GM23338 (cell line): ENCODE measurements at regions not wholly inside any gene's neighbourhood (a gene's known extent, or its start where the extent isn't known, plus 50 kb on each side); places are given as distances from the start of the nearest gene placed in this dataset.

Source experiments
- ATAC-seq: fragments of 200-7000 bp; cut with Tn5 transposase; 3 replicates; pipeline ENCODE4 v1.9.1; 2020
- DNase-seq: peaks from one replicate; pipeline ENCODE4 v3.0.0-alpha.2; 2015; ENCODE audit warnings: low spot score
- H2AFZ ChIP-seq: fragments of 200-600 bp; sonication (generic); 2 replicates; pipeline ENCODE4 v1.8.0; 2016; ENCODE audit warnings: antibody characterized with exemption, mild to moderate bottlenecking, moderate library complexity
- H3F3A ChIP-seq: fragments of 200-600 bp; sonication (generic); replicated peaks from 2 replicates; pipeline ENCODE4 v1.8.0; 2017; ENCODE audit warnings: antibody characterized with exemption, mixed run types, low read depth
- H3K27ac ChIP-seq: fragments of 200-600 bp; sonication (generic); 2 replicates; pipeline ENCODE4 v1.6.1; 2016; ENCODE audit warnings: low read depth
- H3K27me3 ChIP-seq: fragments of 200-600 bp; sonication (generic); 2 replicates; pipeline ENCODE4 v1.8.0; 2016; ENCODE audit warnings: mild to moderate bottlenecking, mixed run types, moderate library complexity; ENCODE audit not compliant: insufficient read depth
- H3K36me3 ChIP-seq: fragments of 200-600 bp; sonication (generic); 2 replicates; pipeline ENCODE4 v1.8.0; 2016; ENCODE audit warnings: mild to moderate bottlenecking; ENCODE audit not compliant: insufficient read depth
- H3K4me1 ChIP-seq: fragments of 200-600 bp; sonication (generic); 2 replicates; pipeline ENCODE4 v1.8.0; 2016; ENCODE audit warnings: mild to moderate bottlenecking, moderate library complexity; ENCODE audit not compliant: insufficient read depth
- H3K4me2 ChIP-seq: fragments of 200-600 bp; sonication (generic); 2 replicates; pipeline ENCODE4 v1.7.1; 2017; ENCODE audit warnings: mixed run types
- H3K4me3 ChIP-seq: fragments of 200-600 bp; sonication (generic); 2 replicates; pipeline ENCODE4 v1.6.1; 2016; ENCODE audit warnings: mixed run types
- H3K79me2 ChIP-seq: fragments of 200-600 bp; sonication (generic); replicated peaks from 2 replicates; pipeline ENCODE4 v1.8.0; 2017; ENCODE audit warnings: mild to moderate bottlenecking; ENCODE audit not compliant: insufficient read depth
- H3K9me2 ChIP-seq: fragments of 200-600 bp; sonication (generic); 2 replicates; pipeline ENCODE4 v1.8.0; 2017; ENCODE audit not compliant: insufficient read depth
- H4K20me1 ChIP-seq: fragments of 200-600 bp; sonication (generic); replicated peaks from 2 replicates; pipeline ENCODE4 v1.8.0; 2017; ENCODE audit warnings: mild to moderate bottlenecking; ENCODE audit not compliant: insufficient read depth
- H3K27ac Mint-ChIP-seq: 2 replicates; pipeline ENCODE4 v1.8.0; 2020; ENCODE audit warnings: inconsistent platforms, mild to moderate bottlenecking, moderate library complexity, mixed read lengths
- H3K27me3 Mint-ChIP-seq: 3 replicates; pipeline ENCODE4 v1.8.0; 2022; ENCODE audit warnings: low read depth, mild to moderate bottlenecking, moderate library complexity, mixed read lengths, inconsistent platforms; ENCODE audit not compliant: insufficient read depth, poor library complexity
- H3K36me3 Mint-ChIP-seq: 3 replicates; pipeline ENCODE4 v1.8.0; 2021; ENCODE audit warnings: low read depth, mild to moderate bottlenecking, inconsistent platforms, moderate library complexity, mixed read lengths
- H3K4me1 Mint-ChIP-seq: 3 replicates; pipeline ENCODE4 v1.8.0; 2020; ENCODE audit warnings: mild to moderate bottlenecking, inconsistent platforms, mixed read lengths
- H3K4me3 Mint-ChIP-seq: 3 replicates; pipeline ENCODE4 v1.8.0; 2021; ENCODE audit warnings: moderate library complexity, mild to moderate bottlenecking, inconsistent platforms, mixed read lengths
- H3K9me3 Mint-ChIP-seq: 3 replicates; pipeline ENCODE4 v1.8.0; 2020; ENCODE audit warnings: moderate library complexity, mild to moderate bottlenecking, inconsistent platforms, mixed read lengths
- CREB1 ChIP-seq: fragments of 250-450 bp; sonication (Bioruptor Pico); IDR thresholded peaks from 2 replicates; pipeline ENCODE4 v1.5.0; 2020; ENCODE audit warnings: low read depth, mild to moderate bottlenecking, moderate library complexity
- CTCF ChIP-seq, 2 experiments: fragments of 200-600 bp in 1 of 2; sonication (generic) in 1 of 2; conservative IDR thresholded peaks; 2 replicates each; pipeline versions ENCODE4 v1.5.1 to v1.6.1; 2016 to 2017; ENCODE audit warnings: antibody characterized with exemption in 2 of 2, low read depth in 2 of 2, mild to moderate bottlenecking in 2 of 2, moderate library complexity in 1 of 2
- ETS1 ChIP-seq: IDR thresholded peaks from 2 replicates; pipeline ENCODE4 v1.6.1; 2016; ENCODE audit warnings: antibody characterized with exemption
- EZH2 ChIP-seq: fragments of 200-600 bp; sonication (generic); IDR thresholded peaks from one replicate; pipeline ENCODE4 v1.8.0; 2017; ENCODE audit warnings: antibody characterized with exemption, mild to moderate bottlenecking, low read depth; ENCODE audit not compliant: unreplicated experiment
- EZH2phosphoT487 ChIP-seq: fragments of 200-600 bp; sonication (generic); IDR thresholded peaks from one replicate; pipeline ENCODE4 v1.8.1; 2018; ENCODE audit warnings: antibody characterized with exemption; ENCODE audit not compliant: unreplicated experiment
- JUNB ChIP-seq: IDR thresholded peaks from one replicate; pipeline ENCODE4 v1.6.1; 2016; ENCODE audit warnings: antibody characterized with exemption; ENCODE audit not compliant: unreplicated experiment
- NANOG ChIP-seq: IDR thresholded peaks from 2 replicates; pipeline ENCODE4 v1.6.1; 2016; ENCODE audit warnings: antibody characterized with exemption, borderline replicate concordance
- POLR2AphosphoS5 ChIP-seq: IDR thresholded peaks from 2 replicates; pipeline ENCODE4 v1.6.1; 2016; ENCODE audit warnings: antibody characterized with exemption, low read depth
- REST ChIP-seq: IDR thresholded peaks from one replicate; pipeline ENCODE4 v1.6.1; 2018; ENCODE audit warnings: antibody characterized with exemption; ENCODE audit not compliant: unreplicated experiment
- STAT1 ChIP-seq: IDR thresholded peaks from one replicate; pipeline ENCODE4 v1.6.1; 2016; ENCODE audit warnings: antibody characterized with exemption; ENCODE audit not compliant: unreplicated experiment
- ZNF114 ChIP-seq: fragments of 250-450 bp; sonication (Bioruptor Pico); IDR thresholded peaks from 2 replicates; pipeline ENCODE4 v1.5.0; 2020; ENCODE audit warnings: mild to moderate bottlenecking, moderate library complexity
- ZNF331 ChIP-seq: fragments of 250-450 bp; sonication (Bioruptor Pico); IDR thresholded peaks from 2 replicates; pipeline ENCODE4 v1.5.0; 2020; ENCODE audit warnings: low read depth, mild to moderate bottlenecking, moderate library complexity
- ZNF462 ChIP-seq: fragments of 250-450 bp; sonication (Bioruptor Pico); IDR thresholded peaks from 2 replicates; pipeline ENCODE4 v1.5.0; 2020; ENCODE audit warnings: mild to moderate bottlenecking, moderate library complexity

GRCh38 chr1:195193134-195193533, 1415.1 kb downstream of the KCNT2 start:
- DNase-seq (no peak), ATAC-seq (no peak)
- Mint-ChIP-seq H3K27me3 (no peaks in the 10 kb centered on the region), H3K36me3 (no peaks in the 10 kb centered on the region), H3K4me1 (peaks cover 9% of the 10 kb centered on the region; the same call in 2 of the 3 replicates), H3K9me3 (no peaks in the 10 kb centered on the region), H3K4me3 (no peak overlapping the region), H3K27ac (no peak overlapping the region)
- Histone ChIP-seq H4K20me1 (no peaks in the 10 kb centered on the region), H3F3A (no peaks in the 10 kb centered on the region), H3K36me3 (no peaks in the 10 kb centered on the region), H3K4me2 (no peak overlapping the region), H3K4me1 (peaks cover 5% of the 10 kb centered on the region; the same call in 1 of the 2 replicates), H3K4me3 (no peak overlapping the region), H3K79me2 (no peaks in the 10 kb centered on the region), H3K27ac (no peak overlapping the region), H3K9me2 (no peaks in the 10 kb centered on the region), H2AFZ (no peak overlapping the region), H3K27me3 (no peaks in the 10 kb centered on the region)
- no peak for TF ChIP-seq ETS1
- TF ChIP-seq EZH2phosphoT487 = no peak
- TF ChIP-seq ZNF462 (CRISPR knock-in tag) = no peak
- TF ChIP-seq CTCF (conservative IDR thresholded peaks at IDR 0.05; ENCODE audit: low read depth in 2 of 2) = no peak
- TF ChIP-seq NANOG = no peak
- TF ChIP-seq JUNB = no peak
- no peak for TF ChIP-seq REST
- no peak for TF ChIP-seq ZNF331 (CRISPR knock-in tag)
- no peak for TF ChIP-seq STAT1
- no peak for TF ChIP-seq EZH2
- no peak for TF ChIP-seq ZNF114 (CRISPR knock-in tag)
- TF ChIP-seq CREB1 (CRISPR knock-in tag) = no peak
- no peak for TF ChIP-seq POLR2AphosphoS5
